ENCODE measurements at regions not wholly inside any gene's neighbourhood (a gene's known extent, or its start where the extent isn't known, plus 50 kb on each side); places are given as distances from the start of the nearest gene placed in this dataset.

DNA sequence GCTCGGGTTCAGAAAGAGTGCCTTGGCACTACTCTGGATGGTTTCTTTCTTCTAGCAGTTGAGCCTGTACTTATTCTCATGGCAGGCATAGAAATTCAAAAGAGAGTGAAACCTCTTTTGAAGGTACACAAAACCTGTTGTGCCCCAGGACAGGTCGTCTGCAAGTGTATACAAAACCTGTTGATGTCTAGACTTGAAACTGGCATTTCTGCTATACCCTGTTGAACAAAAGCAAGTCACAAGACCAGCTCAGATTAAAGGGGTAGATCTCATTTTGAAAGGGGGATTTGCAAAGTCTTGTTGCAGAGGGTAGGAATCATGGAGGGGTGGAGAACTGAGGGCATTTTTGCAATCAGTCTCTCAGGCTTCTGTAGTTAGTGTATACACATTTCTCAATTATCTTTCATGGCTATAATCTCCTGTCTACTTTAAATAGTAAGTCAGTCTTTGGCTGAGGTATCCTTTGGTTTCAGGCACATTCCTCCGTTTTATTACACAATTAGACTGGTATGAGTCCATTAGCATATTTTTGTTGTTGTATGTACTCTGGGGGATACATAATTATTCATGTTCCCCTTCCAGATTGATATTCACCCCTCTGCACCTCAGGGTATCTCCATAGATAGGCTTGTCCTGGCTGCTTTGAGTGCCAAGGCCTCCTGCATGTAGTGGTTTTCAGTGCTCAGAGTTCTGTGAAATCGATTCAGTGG is 251.4 kb downstream of the DTHD1 start:
- Histone ChIP-seq H3K4me3 (ENCODE audit: low read length) (no peak overlapping the region), H3K27me3 (ENCODE audit: control insufficient read depth, insufficient read depth, low read length) (no peaks in the 10 kb centered on the region), H3K27ac (ENCODE audit: low read length) (no peak overlapping the region), H3K9me3 (replicated peaks; ENCODE audit: control insufficient read depth, low read depth, low read length) (peaks cover 11% of the 10 kb centered on the region), H3K36me3 (ENCODE audit: control insufficient read depth, insufficient read depth, low read length) (no peaks in the 10 kb centered on the region), H3K4me1 (ENCODE audit: control insufficient read depth, insufficient read depth, low read length) (no peaks in the 10 kb centered on the region)
- WGBS (ENCODE audit: insufficient coverage) = 33% methylated on average over 1 of the region's 4 CpGs
- no peak for DNase-seq

DNA sequence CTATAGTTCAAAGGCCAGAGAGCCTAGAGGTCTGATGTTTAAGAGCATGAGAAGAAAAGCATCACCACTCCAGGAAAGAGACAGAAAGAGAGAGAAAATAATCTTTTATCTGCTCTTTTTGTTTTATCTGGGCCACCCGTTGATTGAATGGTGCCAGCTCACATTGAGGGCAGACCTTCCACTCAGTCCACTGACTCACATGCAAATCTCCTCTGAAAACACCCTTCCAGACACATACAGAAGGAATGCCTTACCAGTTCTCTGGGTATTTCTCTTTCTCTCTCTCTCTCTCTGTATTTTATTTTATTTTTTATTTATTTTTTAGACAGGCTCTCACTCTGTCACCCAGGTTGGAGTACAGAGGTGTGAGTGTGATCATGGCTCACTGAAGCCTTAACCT is 252.5 kb downstream of the DTHD1 start:
- no peak overlapping the region for H3K27ac ChIP-seq (ENCODE audit: low read length)
- 100% methylated on average over 1 of the region's 1 CpG for WGBS (ENCODE audit: insufficient coverage)
- H3K4me3 ChIP-seq (ENCODE audit: low read length) = no peak overlapping the region
- H3K27me3 ChIP-seq (ENCODE audit: control insufficient read depth, insufficient read depth, low read length) = no peaks in the 10 kb centered on the region
- no peaks in the 10 kb centered on the region for H3K36me3 ChIP-seq (ENCODE audit: control insufficient read depth, insufficient read depth, low read length)
- peaks cover 5% of the 10 kb centered on the region for H3K9me3 ChIP-seq (replicated peaks; ENCODE audit: control insufficient read depth, low read depth, low read length)
- no peak for DNase-seq
- H3K4me1 ChIP-seq (ENCODE audit: control insufficient read depth, insufficient read depth, low read length) = no peaks in the 10 kb centered on the region

DNA sequence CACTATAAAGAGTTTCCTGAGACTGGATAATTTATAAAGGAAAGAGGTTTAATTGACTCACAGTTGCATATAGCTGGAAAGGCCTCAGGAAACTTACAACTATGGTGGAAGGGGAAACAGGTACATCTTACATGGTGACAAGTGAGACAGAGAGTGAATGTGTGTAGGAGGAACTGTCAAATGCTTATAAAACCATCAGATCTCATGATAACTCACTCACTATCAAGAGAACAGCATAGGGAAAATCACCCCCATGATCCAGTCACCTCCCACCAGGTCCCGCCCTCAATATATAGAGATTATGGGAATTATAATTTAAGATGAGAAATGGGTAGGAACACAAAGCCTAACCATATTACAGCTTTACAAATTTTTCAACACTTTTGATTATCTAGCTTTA is 266.0 kb downstream of the DTHD1 start:
- Histone ChIP-seq H3K9me3 (replicated peaks; ENCODE audit: control insufficient read depth, low read depth, low read length) (no peaks in the 10 kb centered on the region), H3K4me1 (ENCODE audit: control insufficient read depth, insufficient read depth, low read length) (no peaks in the 10 kb centered on the region), H3K36me3 (ENCODE audit: control insufficient read depth, insufficient read depth, low read length) (no peaks in the 10 kb centered on the region), H3K27me3 (ENCODE audit: control insufficient read depth, insufficient read depth, low read length) (no peaks in the 10 kb centered on the region), H3K4me3 (ENCODE audit: low read length) (no peak overlapping the region), H3K27ac (ENCODE audit: low read length) (no peak overlapping the region)
- no CpG with 5 or more reads among the region's 1 CpG for WGBS (ENCODE audit: insufficient coverage)
- DNase-seq = no peak

DNA sequence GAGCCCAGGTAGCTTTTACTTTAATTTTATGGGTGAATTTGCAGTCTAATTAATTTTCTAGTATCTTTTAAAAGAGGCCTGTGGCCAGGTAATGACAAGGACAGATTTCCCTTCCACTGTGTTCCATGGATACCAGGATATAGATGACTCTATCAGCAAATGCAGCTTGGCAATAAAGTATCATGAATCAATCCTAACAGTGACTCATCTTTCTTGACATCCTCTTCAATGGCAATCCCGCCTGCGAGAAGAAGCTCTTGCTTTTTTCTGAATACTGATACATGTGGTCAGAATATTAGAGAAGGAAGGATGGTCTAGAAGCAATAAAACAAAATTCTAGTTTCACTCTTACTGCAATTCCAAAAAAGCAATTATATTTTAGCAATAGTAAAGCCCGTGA is 267.8 kb downstream of the DTHD1 start:
- Histone ChIP-seq H3K4me1 (ENCODE audit: control insufficient read depth, insufficient read depth, low read length) (no peaks in the 10 kb centered on the region), H3K4me3 (ENCODE audit: low read length) (no peak overlapping the region), H3K27me3 (ENCODE audit: control insufficient read depth, insufficient read depth, low read length) (no peaks in the 10 kb centered on the region), H3K36me3 (ENCODE audit: control insufficient read depth, insufficient read depth, low read length) (no peaks in the 10 kb centered on the region), H3K27ac (ENCODE audit: low read length) (no peak overlapping the region), H3K9me3 (replicated peaks; ENCODE audit: control insufficient read depth, low read depth, low read length) (no peaks in the 10 kb centered on the region)
- no peak for DNase-seq
- no CpG with 5 or more reads among the region's 3 CpGs for WGBS (ENCODE audit: insufficient coverage)

DNA sequence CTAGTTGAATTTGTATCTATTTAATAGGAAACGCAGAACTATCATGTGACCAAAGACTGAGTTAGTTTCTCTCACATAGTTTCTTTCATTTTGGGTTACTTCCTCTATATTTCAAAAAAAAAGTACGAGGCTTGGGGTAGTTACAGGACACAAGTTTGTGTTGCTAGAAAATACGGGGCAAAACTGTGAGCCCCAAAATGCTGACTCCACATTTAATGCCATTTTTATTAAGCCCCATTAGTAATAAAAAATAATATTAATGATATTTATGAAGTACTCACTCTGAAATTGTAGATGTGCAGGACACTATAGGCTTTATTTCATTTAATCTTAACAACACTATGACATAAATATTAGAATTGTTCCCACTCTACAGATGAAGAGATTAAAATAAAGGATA is 268.6 kb downstream of the DTHD1 start:
- H3K9me3 ChIP-seq (replicated peaks; ENCODE audit: control insufficient read depth, low read depth, low read length) = no peaks in the 10 kb centered on the region
- no peak overlapping the region for H3K4me3 ChIP-seq (ENCODE audit: low read length)
- no peaks in the 10 kb centered on the region for H3K4me1 ChIP-seq (ENCODE audit: control insufficient read depth, insufficient read depth, low read length)
- no peak overlapping the region for H3K27ac ChIP-seq (ENCODE audit: low read length)
- DNase-seq = no peak
- no CpG with 5 or more reads among the region's 3 CpGs for WGBS (ENCODE audit: insufficient coverage)
- H3K27me3 ChIP-seq (ENCODE audit: control insufficient read depth, insufficient read depth, low read length) = no peaks in the 10 kb centered on the region
- no peaks in the 10 kb centered on the region for H3K36me3 ChIP-seq (ENCODE audit: control insufficient read depth, insufficient read depth, low read length)

DNA sequence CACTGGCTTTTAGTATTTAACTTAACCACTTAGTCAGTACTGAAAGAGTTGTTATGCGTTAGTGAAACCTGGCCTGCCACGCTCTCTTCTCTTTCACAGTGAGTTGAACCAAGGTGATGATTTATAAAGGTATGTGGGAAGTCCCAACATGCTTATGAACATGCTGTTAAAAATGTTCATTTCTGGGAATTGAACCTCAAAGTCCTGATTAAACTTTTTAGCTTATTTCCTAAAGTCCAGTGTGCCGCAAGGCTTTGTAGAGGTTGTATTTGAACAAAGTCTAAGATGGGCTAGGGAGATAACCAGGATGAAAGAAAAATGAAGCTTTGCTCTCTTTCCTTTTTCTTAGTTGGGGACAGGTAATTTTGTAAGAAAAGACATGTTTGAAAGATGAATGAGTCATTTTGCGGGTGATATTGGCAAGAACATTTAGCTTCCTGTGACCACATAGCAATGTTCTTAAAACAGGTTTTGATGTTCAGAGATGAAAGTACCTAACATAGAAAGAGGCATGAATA is 270.3 kb downstream of the DTHD1 start:
- DNase-seq = no peak
- H3K9me3 ChIP-seq (replicated peaks; ENCODE audit: control insufficient read depth, low read depth, low read length) = no peaks in the 10 kb centered on the region
- H3K4me3 ChIP-seq (ENCODE audit: low read length) = no peak overlapping the region
- no peaks in the 10 kb centered on the region for H3K36me3 ChIP-seq (ENCODE audit: control insufficient read depth, insufficient read depth, low read length)
- no peaks in the 10 kb centered on the region for H3K4me1 ChIP-seq (ENCODE audit: control insufficient read depth, insufficient read depth, low read length)
- no peaks in the 10 kb centered on the region for H3K27me3 ChIP-seq (ENCODE audit: control insufficient read depth, insufficient read depth, low read length)
- WGBS (ENCODE audit: insufficient coverage) = no CpG with 5 or more reads among the region's 4 CpGs
- H3K27ac ChIP-seq (ENCODE audit: low read length) = no peak overlapping the region

DNA sequence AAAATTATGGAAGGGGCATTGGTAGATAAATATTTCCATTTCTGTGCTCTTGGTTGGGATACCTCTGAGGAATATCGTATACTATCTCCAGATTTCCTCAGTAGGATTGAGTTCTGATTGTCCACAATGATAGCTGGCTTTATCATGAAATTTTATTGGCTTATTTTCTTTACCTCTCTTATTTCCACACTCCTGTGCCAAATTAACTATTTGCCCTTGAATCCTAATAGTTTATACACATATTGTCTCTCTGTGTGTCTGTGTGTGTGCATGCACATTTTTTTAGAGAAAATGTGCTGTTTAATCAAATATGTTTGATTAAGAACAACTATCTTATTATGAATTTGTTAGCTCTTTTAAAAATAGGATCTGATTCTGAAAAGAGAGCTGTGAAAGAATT is 271.6 kb downstream of the DTHD1 start:
- Histone ChIP-seq H3K36me3 (ENCODE audit: control insufficient read depth, insufficient read depth, low read length) (no peaks in the 10 kb centered on the region), H3K4me1 (ENCODE audit: control insufficient read depth, insufficient read depth, low read length) (no peaks in the 10 kb centered on the region), H3K27me3 (ENCODE audit: control insufficient read depth, insufficient read depth, low read length) (no peaks in the 10 kb centered on the region), H3K9me3 (replicated peaks; ENCODE audit: control insufficient read depth, low read depth, low read length) (no peaks in the 10 kb centered on the region), H3K4me3 (ENCODE audit: low read length) (no peak overlapping the region), H3K27ac (ENCODE audit: low read length) (no peak overlapping the region)
- DNase-seq = no peak
- WGBS (ENCODE audit: insufficient coverage) = no CpG with 5 or more reads among the region's 1 CpG

DNA sequence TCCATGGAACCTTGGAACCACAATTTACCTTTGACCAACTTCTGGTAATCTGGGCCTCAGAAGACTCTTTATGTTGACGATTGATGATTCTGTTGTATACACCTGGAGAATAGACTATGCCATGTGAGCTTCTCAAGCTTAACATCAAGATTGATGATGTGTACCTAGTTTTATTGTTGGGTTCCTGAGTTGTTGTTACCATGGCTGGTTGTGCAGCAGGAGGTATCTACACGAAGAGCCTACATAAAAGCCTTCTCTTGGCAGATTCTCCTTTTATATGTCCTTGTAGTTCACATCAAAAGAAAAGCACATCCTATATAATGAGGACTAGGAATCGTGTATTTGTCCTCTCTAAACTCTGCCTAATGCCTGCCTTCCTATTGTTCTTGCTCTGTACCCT is 272.0 kb downstream of the DTHD1 start:
- Histone ChIP-seq H3K36me3 (ENCODE audit: control insufficient read depth, insufficient read depth, low read length) (no peaks in the 10 kb centered on the region), H3K4me1 (ENCODE audit: control insufficient read depth, insufficient read depth, low read length) (no peaks in the 10 kb centered on the region), H3K9me3 (replicated peaks; ENCODE audit: control insufficient read depth, low read depth, low read length) (no peaks in the 10 kb centered on the region), H3K4me3 (ENCODE audit: low read length) (no peak overlapping the region), H3K27me3 (ENCODE audit: control insufficient read depth, insufficient read depth, low read length) (no peaks in the 10 kb centered on the region), H3K27ac (ENCODE audit: low read length) (no peak overlapping the region)
- DNase-seq = no peak
- no CpG with 5 or more reads among the region's 3 CpGs for WGBS (ENCODE audit: insufficient coverage)

DNA sequence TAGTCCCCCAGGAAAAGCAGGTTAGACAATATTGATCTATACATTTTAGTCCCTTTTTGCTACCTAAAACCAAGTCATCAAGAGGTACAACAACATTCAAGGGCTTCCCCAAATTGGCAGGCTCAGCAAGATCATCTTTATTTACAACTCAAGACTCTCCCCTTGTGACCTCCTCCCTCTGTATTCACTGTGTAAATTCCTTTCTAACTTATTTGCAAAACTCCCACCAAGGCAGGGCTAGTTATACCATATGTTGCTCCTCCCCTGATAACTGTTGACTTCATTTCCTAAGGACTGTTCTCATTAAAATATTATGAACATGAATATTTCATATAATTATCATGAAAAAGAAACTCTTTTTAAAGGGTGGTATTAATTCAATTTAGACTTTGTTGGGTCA is 275.6 kb downstream of the DTHD1 start:
- H3K4me3 ChIP-seq (ENCODE audit: low read length) = no peak overlapping the region
- H3K27me3 ChIP-seq (ENCODE audit: control insufficient read depth, insufficient read depth, low read length) = no peaks in the 10 kb centered on the region
- no peaks in the 10 kb centered on the region for H3K9me3 ChIP-seq (replicated peaks; ENCODE audit: control insufficient read depth, low read depth, low read length)
- no peak for DNase-seq
- no peaks in the 10 kb centered on the region for H3K36me3 ChIP-seq (ENCODE audit: control insufficient read depth, insufficient read depth, low read length)
- no peak overlapping the region for H3K27ac ChIP-seq (ENCODE audit: low read length)
- H3K4me1 ChIP-seq (ENCODE audit: control insufficient read depth, insufficient read depth, low read length) = no peaks in the 10 kb centered on the region

DNA sequence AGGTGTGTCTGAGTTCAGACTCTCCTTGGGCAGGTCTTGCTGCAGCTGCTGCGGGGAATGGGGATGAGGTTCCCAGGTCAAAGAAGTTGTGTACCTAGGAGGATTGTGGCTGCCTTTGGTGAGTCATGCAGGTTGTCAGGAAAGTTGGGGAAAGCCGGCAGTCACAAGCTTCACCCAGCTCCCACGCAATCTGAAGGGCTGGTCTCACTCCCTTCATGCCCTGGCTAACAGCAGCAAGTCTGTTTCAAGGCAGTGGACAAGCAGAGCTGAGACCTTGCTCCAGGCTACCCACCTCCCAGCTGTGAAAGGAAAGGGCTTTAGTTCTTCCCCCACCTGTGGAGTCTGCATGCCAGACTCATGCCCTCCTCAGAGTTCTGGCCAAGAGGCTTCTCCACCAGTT is 287.2 kb downstream of the DTHD1 start:
- H3K4me1 ChIP-seq (ENCODE audit: control insufficient read depth, insufficient read depth, low read length) = no peaks in the 10 kb centered on the region
- H3K27me3 ChIP-seq (ENCODE audit: control insufficient read depth, insufficient read depth, low read length) = no peaks in the 10 kb centered on the region
- WGBS (ENCODE audit: insufficient coverage) = 93% methylated on average over 3 of the region's 3 CpGs
- H3K27ac ChIP-seq (ENCODE audit: low read length) = no peak overlapping the region
- DNase-seq = no peak
- no peaks in the 10 kb centered on the region for H3K36me3 ChIP-seq (ENCODE audit: control insufficient read depth, insufficient read depth, low read length)
- no peak overlapping the region for H3K4me3 ChIP-seq (ENCODE audit: low read length)
- no peaks in the 10 kb centered on the region for H3K9me3 ChIP-seq (replicated peaks; ENCODE audit: control insufficient read depth, low read depth, low read length)

DNA sequence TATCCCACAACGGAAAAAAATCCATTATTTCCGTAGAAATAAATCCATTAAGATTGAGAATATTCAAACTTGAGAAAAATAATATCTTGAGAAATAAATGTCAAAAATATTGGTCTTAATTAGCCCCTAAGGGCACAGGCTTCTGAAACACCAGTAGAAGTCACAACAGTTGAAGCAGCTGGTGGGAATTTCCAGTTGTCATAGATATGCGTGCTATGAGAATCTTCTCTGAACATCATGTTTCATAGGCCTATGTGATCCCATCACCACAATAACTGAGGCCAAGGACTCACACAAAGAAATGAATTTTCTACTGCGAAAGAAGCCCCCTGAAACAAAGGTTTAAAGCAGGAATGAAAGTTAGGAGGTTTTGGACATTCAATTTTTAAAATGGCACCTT is 292.0 kb downstream of the DTHD1 start:
- Histone ChIP-seq H3K27ac (ENCODE audit: low read length) (no peak overlapping the region), H3K36me3 (ENCODE audit: control insufficient read depth, insufficient read depth, low read length) (no peaks in the 10 kb centered on the region), H3K4me1 (ENCODE audit: control insufficient read depth, insufficient read depth, low read length) (no peaks in the 10 kb centered on the region), H3K27me3 (ENCODE audit: control insufficient read depth, insufficient read depth, low read length) (no peaks in the 10 kb centered on the region), H3K4me3 (ENCODE audit: low read length) (no peak overlapping the region), H3K9me3 (replicated peaks; ENCODE audit: control insufficient read depth, low read depth, low read length) (peaks cover 2% of the 10 kb centered on the region)
- DNase-seq = no peak
- 100% methylated on average over 1 of the region's 4 CpGs for WGBS (ENCODE audit: insufficient coverage)
